Right lobe of liver (tissue), 6 donors: ENCODE measurements at regions not wholly inside any gene's neighbourhood (a gene's known extent, or its start where the extent isn't known, plus 50 kb on each side); places are given as distances from the start of the nearest gene placed in this dataset.

ENCODE experiments used
- ATAC-seq, 4 donors: fragments of 200-7000 bp; cut with Tn5 transposase; one replicate each; pipeline ENCODE4 v1.9.1; 2020; ENCODE audit warnings: mild to moderate bottlenecking in 4 of 4, moderate library complexity in 4 of 4
- DNase-seq, 3 donors: peaks; one replicate each; pipeline ENCODE4 v3.0.0-alpha.2; 2020
- H3K27ac ChIP-seq, 3 donors: fragments of 200-600 bp; one replicate each; pipeline ENCODE4 v1.8.0; 2022
- H3K27me3 ChIP-seq, 2 donors: fragments of 200-600 bp; one replicate each; pipeline ENCODE4 v1.8.0; 2022
- H3K36me3 ChIP-seq, 4 donors: fragments of 200-600 bp; sonication (generic) in 1 of 4; one replicate each; pipeline versions ENCODE4 v1.5.1 to v1.8.0; 2017 to 2022; ENCODE audit warnings: control low read depth in 1 of 4
- H3K4me1 ChIP-seq, 4 donors: fragments of 200-600 bp; sonication (generic) in 1 of 4; one replicate each; pipeline versions ENCODE4 v1.5.1 to v1.8.0; 2017 to 2022; ENCODE audit warnings: control low read depth in 1 of 4
- H3K4me3 ChIP-seq, 3 donors: fragments of 200-600 bp; one replicate each; pipeline ENCODE4 v1.8.0; 2022
- H3K9me3 ChIP-seq, 4 donors: fragments of 200-600 bp; sonication (generic) in 1 of 4; one replicate each; pipeline versions ENCODE4 v1.5.1 to v1.8.0; 2017 to 2022; ENCODE audit warnings: control low read depth in 1 of 4
- POLR2A ChIP-seq: fragments of 450-650 bp; IDR thresholded peaks from one replicate; pipeline ENCODE4 v1.6.1; 2017; ENCODE audit warnings: antibody characterized with exemption, mild to moderate bottlenecking
- WGBS: methylation state at CpG from one replicate; pipeline ENCODE4 v1.1.6; 2018; ENCODE audit warnings: low coverage, low lambda C conversion rate; ENCODE audit not compliant: insufficient coverage; ENCODE audit errors: missing lambda C conversion rate; 5-methylcytosine and 5-hydroxymethylcytosine counted together
- intact Hi-C, 2 donors: fragments of 100-400 bp; cut with DNase I; formaldehyde crosslinking; loops; one replicate each; pipeline versions ENCODE4 v1.11.2 to v1.14.1; 2022
- TF ChIP-seq, protein P1 (sequence below), 4 donors: fragments of 200-600 bp in 3 of 4; fragments of 450-650 bp in 1 of 4; IDR thresholded peaks; one replicate each; pipeline versions ENCODE4 v1.5.1 to v1.8.0; 2016 to 2022; ENCODE audit warnings: antibody characterized with exemption in 4 of 4, mild to moderate bottlenecking in 2 of 4
- donor health status: DM: no; HTN: yes; CAD: no.
- donor health status: DM: no; HTN: no; CAD: no.
- donor health status: DM: no; HTN: no; CAD: no.
- donor health status: DM: no; HTN: yes; CAD: no.
- donor health status: DM: no; HTN: yes; CAD: no.

DNA sequence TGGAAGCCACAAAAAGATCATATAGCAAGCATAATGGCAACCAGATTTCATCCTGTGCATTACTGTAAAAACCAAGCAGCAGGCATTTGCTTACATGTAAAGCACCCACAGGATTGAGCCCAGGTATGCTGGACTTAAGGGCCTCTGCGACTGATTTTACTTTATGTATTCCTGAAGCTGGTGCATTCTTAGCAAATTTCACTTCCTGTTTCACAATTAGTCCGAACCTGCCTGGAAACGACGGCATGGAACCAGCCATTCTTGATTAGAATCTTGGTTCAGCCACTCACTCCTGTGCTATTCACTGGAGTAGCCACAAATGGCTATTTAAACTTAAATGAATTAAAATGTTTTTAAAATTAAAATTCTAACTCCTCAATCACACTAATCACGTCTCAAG lies 239.2 kb downstream of the NUAK1 start:
- DNase-seq = no peak
- H3K36me3 ChIP-seq = no peaks in the 10 kb centered on the region
- H3K27me3 ChIP-seq = no peaks in the 10 kb centered on the region
- 62% methylated on average over 5 of the region's 5 CpGs for WGBS
- H3K4me3 ChIP-seq = no peak overlapping the region
- no peak for ATAC-seq
- intact Hi-C loops = no loop called here
- H3K4me1 ChIP-seq = no peaks in the 10 kb centered on the region
- TF ChIP-seq, protein P1, sequence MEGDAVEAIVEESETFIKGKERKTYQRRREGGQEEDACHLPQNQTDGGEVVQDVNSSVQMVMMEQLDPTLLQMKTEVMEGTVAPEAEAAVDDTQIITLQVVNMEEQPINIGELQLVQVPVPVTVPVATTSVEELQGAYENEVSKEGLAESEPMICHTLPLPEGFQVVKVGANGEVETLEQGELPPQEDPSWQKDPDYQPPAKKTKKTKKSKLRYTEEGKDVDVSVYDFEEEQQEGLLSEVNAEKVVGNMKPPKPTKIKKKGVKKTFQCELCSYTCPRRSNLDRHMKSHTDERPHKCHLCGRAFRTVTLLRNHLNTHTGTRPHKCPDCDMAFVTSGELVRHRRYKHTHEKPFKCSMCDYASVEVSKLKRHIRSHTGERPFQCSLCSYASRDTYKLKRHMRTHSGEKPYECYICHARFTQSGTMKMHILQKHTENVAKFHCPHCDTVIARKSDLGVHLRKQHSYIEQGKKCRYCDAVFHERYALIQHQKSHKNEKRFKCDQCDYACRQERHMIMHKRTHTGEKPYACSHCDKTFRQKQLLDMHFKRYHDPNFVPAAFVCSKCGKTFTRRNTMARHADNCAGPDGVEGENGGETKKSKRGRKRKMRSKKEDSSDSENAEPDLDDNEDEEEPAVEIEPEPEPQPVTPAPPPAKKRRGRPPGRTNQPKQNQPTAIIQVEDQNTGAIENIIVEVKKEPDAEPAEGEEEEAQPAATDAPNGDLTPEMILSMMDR (IDR thresholded peaks at IDR 0.05) = no peak
- no peak for TF ChIP-seq POLR2A
- H3K9me3 ChIP-seq = no peaks in the 10 kb centered on the region
- H3K27ac ChIP-seq = no peak overlapping the region

- no peak for DNase-seq
- H3K36me3 ChIP-seq = no peaks in the 10 kb centered on the region
- intact Hi-C loops = no loop called here
- H3K4me3 ChIP-seq = no peak overlapping the region
- WGBS = 62% methylated on average over 1 of the region's 1 CpG
- no peaks in the 10 kb centered on the region for H3K4me1 ChIP-seq
- H3K9me3 ChIP-seq = no peaks in the 10 kb centered on the region
- no peak overlapping the region for H3K27ac ChIP-seq
- TF ChIP-seq POLR2A = no peak
- TF ChIP-seq, protein P1 (IDR thresholded peaks at IDR 0.05) = no peak
- H3K27me3 ChIP-seq = no peaks in the 10 kb centered on the region
- ATAC-seq = no peak
These were observed 232.2 kb downstream of the NUAK1 start for GRCh38 chr12:105906561-105906960.

- no peak for TF ChIP-seq POLR2A
- TF ChIP-seq, protein P1 (IDR thresholded peaks at IDR 0.05) = no peak
- Histone ChIP-seq H3K27me3 (no peaks in the 10 kb centered on the region), H3K9me3 (no peaks in the 10 kb centered on the region), H3K4me3 (no peak overlapping the region), H3K4me1 (no peaks in the 10 kb centered on the region), H3K36me3 (no peaks in the 10 kb centered on the region), H3K27ac (no peak overlapping the region)
- WGBS = 71% methylated on average over 1 of the region's 2 CpGs
- intact Hi-C loops = no loop called here
- ATAC-seq = no peak
- DNase-seq = no peak
These were observed 230.8 kb downstream of the NUAK1 start for GRCh38 chr12:105907982-105908381.

GRCh38 chr12:105910030-105910429 lies 228.7 kb downstream of the NUAK1 start:
- Histone ChIP-seq H3K27me3 (no peaks in the 10 kb centered on the region), H3K36me3 (no peaks in the 10 kb centered on the region), H3K27ac (no peak overlapping the region), H3K4me3 (no peak overlapping the region), H3K4me1 (no peaks in the 10 kb centered on the region), H3K9me3 (no peaks in the 10 kb centered on the region)
- TF ChIP-seq POLR2A = no peak
- TF ChIP-seq, protein P1 (IDR thresholded peaks at IDR 0.05) = no peak
- ATAC-seq (no peak), DNase-seq (no peak)
- intact Hi-C loops = no loop called here
- WGBS = 67% methylated on average over 3 of the region's 3 CpGs

DNA sequence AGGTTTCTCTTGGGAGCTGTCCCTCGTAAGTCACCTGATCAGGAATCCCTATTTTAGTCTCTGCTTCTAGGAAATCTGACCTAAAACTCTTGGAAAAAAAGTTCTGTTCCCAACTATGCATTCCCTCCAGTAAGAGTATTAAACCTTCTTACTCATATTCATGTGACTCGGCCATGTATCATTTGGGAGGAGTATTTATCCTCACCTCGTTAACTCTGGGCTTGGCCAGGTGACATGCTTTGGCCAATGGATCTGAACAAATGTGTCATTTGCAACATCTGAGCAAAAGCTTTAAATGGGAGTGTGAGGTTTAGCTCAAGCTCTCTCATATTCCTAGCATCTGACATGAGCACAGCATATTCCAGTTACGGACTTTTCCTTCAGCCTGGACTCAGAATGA lies 226.8 kb downstream of the NUAK1 start:
- TF ChIP-seq, protein P1 (IDR thresholded peaks at IDR 0.05) = no peak
- no peak for TF ChIP-seq POLR2A
- H3K4me3 ChIP-seq = no peak overlapping the region
- no peaks in the 10 kb centered on the region for H3K36me3 ChIP-seq
- intact Hi-C loops = no loop called here
- no peaks in the 10 kb centered on the region for H3K4me1 ChIP-seq
- ATAC-seq = no peak
- no peaks in the 10 kb centered on the region for H3K27me3 ChIP-seq
- 88% methylated on average over 4 of the region's 4 CpGs for WGBS
- H3K27ac ChIP-seq = no peak overlapping the region
- DNase-seq = no peak
- no peaks in the 10 kb centered on the region for H3K9me3 ChIP-seq
